PC-9 (cell line): ENCODE measurements at regions not wholly inside any gene's neighbourhood (a gene's known extent, or its start where the extent isn't known, plus 50 kb on each side); places are given as distances from the start of the nearest gene placed in this dataset.

Experiments used
- BruUV-seq: library from RNA; stranded (reverse); fragments of 400-500 nt; replicated peaks from 2 replicates; lab custom pipeline; 2021; lab: Mats Ljungman, UMichigan
- CTCF ChIA-PET: fragments of 300-600 bp; sonication (Branson Sonifier 250); formaldehyde crosslinking; loops from one replicate; lab custom pipeline; 2022; ENCODE audit warnings: antibody characterized with exemption; lab: Charles Lee
- POLR2A ChIA-PET: fragments of 300-600 bp; sonication (Branson Sonifier 250); formaldehyde crosslinking; loops from one replicate; lab custom pipeline; 2022; ENCODE audit warnings: antibody characterized with exemption; ENCODE audit not compliant: unreplicated experiment; lab: Charles Lee
- DNase-seq, 2 experiments: peaks; one replicate each; pipeline versions ENCODE4 v3.0.0 to v3.0.0-alpha.2; 2015 to 2022; ENCODE audit warnings: mixed read lengths in 1 of 2
- H2AFZ ChIP-seq: fragments of 200-600 bp; sonication (generic); 2 replicates; pipeline ENCODE4 v1.8.1; 2017; ENCODE audit warnings: antibody characterized with exemption
- H3F3A ChIP-seq: fragments of 200-600 bp; sonication (generic); 2 replicates; pipeline ENCODE4 v1.8.1; 2017; ENCODE audit warnings: antibody characterized with exemption, mild to moderate bottlenecking, low read depth; ENCODE audit not compliant: insufficient read depth
- H3K27ac ChIP-seq: fragments of 200-600 bp; sonication (generic); 2 replicates; pipeline ENCODE4 v1.6.1; 2016; ENCODE audit warnings: mixed run types
- H3K27me3 ChIP-seq: fragments of 200-600 bp; sonication (generic); 2 replicates; pipeline ENCODE4 v1.6.1; 2016; ENCODE audit warnings: low read depth, mixed run types; ENCODE audit not compliant: insufficient read depth
- H3K36me3 ChIP-seq: fragments of 200-600 bp; sonication (generic); 2 replicates; pipeline ENCODE4 v1.6.1; 2016; ENCODE audit warnings: low read depth, mixed run types
- H3K4me1 ChIP-seq: fragments of 200-600 bp; sonication (generic); replicated peaks from 2 replicates; pipeline ENCODE4 v1.6.1; 2016; ENCODE audit warnings: mixed run types; ENCODE audit not compliant: insufficient read depth
- H3K4me2 ChIP-seq: fragments of 200-600 bp; sonication (generic); 2 replicates; pipeline ENCODE4 v1.6.1; 2017; ENCODE audit warnings: mixed run types
- H3K4me3 ChIP-seq: fragments of 200-600 bp; sonication (generic); 2 replicates; pipeline ENCODE4 v1.6.1; 2016; ENCODE audit warnings: mixed run types
- H3K79me2 ChIP-seq: fragments of 200-600 bp; sonication (generic); 2 replicates; pipeline ENCODE4 v1.6.1; 2017; ENCODE audit warnings: low read depth, mixed run types
- H3K9me2 ChIP-seq: fragments of 200-600 bp; sonication (generic); 2 replicates; pipeline ENCODE4 v1.8.1; 2017; ENCODE audit warnings: mild to moderate bottlenecking; ENCODE audit not compliant: insufficient read depth
- H3K9me3 ChIP-seq: fragments of 200-600 bp; sonication (generic); 2 replicates; pipeline ENCODE4 v1.8.1; 2016; ENCODE audit warnings: low read depth; ENCODE audit not compliant: insufficient read depth
- H4K20me1 ChIP-seq: fragments of 200-600 bp; sonication (generic); 2 replicates; pipeline ENCODE4 v1.8.1; 2017; ENCODE audit not compliant: insufficient read depth
- EZH2 ChIP-seq: fragments of 200-600 bp; sonication (generic); IDR thresholded peaks from 2 replicates; pipeline ENCODE4 v1.8.0; 2017; ENCODE audit warnings: antibody characterized with exemption, low read depth
- intact Hi-C: fragments of 100-400 bp; cut with micrococcal nuclease; formaldehyde crosslinking; loops from one replicate; pipeline ENCODE4 v1.10.0; 2022; ENCODE audit not compliant: unreplicated experiment
- TF ChIP-seq, protein P1 (sequence below): fragments of 200-600 bp; sonication (generic); conservative IDR thresholded peaks from 2 replicates; pipeline ENCODE4 v1.6.1; 2017; ENCODE audit warnings: mixed run types, antibody characterized with exemption, mild to moderate bottlenecking, moderate library complexity

DNA sequence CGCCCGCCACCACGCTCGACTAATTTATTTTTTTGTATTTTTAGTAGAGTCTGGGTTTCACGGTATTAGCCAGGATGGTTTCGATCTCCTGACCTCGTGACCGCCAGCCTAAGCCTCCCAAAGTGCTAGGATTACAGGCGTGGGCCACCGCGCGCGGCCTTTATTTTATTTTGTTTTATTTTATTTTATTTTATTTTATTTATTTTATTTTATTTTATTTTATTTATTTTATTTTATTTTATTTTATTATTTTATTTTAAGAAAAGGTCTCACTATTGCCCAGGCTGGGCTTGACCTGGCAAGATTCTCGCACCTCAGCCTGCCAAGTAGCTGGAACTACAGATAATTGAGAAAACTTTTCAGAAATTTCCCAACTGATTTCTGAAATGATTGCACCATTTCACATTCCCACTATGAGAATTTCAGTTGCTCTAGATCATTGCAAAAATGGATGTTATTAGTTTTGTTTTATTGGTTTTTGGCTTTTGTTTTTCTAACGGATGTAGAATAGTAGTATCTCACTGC, 358.3 kb downstream of the SLC6A15 start:
- TF ChIP-seq EZH2 = no peak
- TF ChIP-seq, protein P1, sequence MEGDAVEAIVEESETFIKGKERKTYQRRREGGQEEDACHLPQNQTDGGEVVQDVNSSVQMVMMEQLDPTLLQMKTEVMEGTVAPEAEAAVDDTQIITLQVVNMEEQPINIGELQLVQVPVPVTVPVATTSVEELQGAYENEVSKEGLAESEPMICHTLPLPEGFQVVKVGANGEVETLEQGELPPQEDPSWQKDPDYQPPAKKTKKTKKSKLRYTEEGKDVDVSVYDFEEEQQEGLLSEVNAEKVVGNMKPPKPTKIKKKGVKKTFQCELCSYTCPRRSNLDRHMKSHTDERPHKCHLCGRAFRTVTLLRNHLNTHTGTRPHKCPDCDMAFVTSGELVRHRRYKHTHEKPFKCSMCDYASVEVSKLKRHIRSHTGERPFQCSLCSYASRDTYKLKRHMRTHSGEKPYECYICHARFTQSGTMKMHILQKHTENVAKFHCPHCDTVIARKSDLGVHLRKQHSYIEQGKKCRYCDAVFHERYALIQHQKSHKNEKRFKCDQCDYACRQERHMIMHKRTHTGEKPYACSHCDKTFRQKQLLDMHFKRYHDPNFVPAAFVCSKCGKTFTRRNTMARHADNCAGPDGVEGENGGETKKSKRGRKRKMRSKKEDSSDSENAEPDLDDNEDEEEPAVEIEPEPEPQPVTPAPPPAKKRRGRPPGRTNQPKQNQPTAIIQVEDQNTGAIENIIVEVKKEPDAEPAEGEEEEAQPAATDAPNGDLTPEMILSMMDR = no peak
- no TSS peak for BruUV-seq
- Histone ChIP-seq H3K9me3 (no peaks in the 10 kb centered on the region), H4K20me1 (no peaks in the 10 kb centered on the region), H3K79me2 (no peaks in the 10 kb centered on the region), H3K27me3 (no peaks in the 10 kb centered on the region), H3K27ac (no peak overlapping the region), H3K4me1 (no peaks in the 10 kb centered on the region), H3K36me3 (no peaks in the 10 kb centered on the region), H3K4me3 (no peak overlapping the region), H3K4me2 (no peak overlapping the region), H3F3A (no peaks in the 10 kb centered on the region), H3K9me2 (no peaks in the 10 kb centered on the region), H2AFZ (no peak overlapping the region)
- no peak for DNase-seq
- intact Hi-C loops = loop anchor here (5.0 kb wide), 1 partner anchor 43 kb away; no protein-coding TSS in a partner anchor
- ChIA-PET POLR2A (no interaction called here), CTCF (no interaction called here)

DNA sequence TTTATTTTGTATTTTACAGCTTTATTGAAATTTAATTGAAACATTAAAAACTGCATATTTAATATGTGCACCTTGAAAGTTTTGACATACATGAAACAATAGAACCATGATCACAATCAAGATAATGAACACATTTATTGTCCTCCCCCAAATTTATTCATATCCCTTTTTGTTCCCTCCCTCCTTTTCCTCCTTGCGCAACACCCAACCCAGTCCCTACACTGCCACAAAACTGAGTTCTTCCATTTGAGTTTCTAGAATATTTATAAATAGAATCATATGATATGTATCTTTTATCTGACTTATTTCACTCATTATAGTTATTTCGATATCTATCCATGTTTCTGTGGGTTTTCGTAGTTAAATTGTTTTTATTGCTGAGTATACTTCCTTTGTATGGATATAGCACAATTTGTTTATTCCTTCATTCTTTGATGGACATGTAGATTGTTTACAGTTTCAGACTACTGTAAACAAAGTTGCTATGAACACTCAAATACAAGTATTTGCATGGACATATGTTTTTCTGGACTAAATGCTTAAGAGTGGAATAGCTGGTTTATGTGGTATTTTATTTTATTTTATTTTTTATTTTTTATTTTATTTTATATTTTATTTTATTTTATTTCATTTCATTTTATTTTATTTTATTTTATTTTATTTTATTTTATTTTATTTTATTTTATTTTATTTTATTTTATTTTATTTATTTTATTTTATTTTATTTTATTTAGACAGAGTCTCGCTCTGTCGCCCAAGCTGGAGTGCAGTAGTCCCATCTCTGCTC, 359.1 kb downstream of the SLC6A15 start:
- BruUV-seq = no TSS peak
- Histone ChIP-seq H3F3A (no peaks in the 10 kb centered on the region), H3K9me2 (no peaks in the 10 kb centered on the region), H4K20me1 (no peaks in the 10 kb centered on the region), H3K79me2 (no peaks in the 10 kb centered on the region), H3K4me2 (no peak overlapping the region), H3K9me3 (no peaks in the 10 kb centered on the region), H2AFZ (no peak overlapping the region), H3K27ac (no peak overlapping the region), H3K27me3 (no peaks in the 10 kb centered on the region), H3K4me1 (no peaks in the 10 kb centered on the region), H3K36me3 (no peaks in the 10 kb centered on the region), H3K4me3 (no peak overlapping the region)
- no peak for DNase-seq
- POLR2A ChIA-PET = no interaction called here
- TF ChIP-seq, protein P1 = no peak
- TF ChIP-seq EZH2 = no peak
- intact Hi-C loops = loop anchor here (5.0 kb wide), 1 partner anchor 44 kb away; no protein-coding TSS in a partner anchor
- CTCF ChIA-PET = no interaction called here

DNA sequence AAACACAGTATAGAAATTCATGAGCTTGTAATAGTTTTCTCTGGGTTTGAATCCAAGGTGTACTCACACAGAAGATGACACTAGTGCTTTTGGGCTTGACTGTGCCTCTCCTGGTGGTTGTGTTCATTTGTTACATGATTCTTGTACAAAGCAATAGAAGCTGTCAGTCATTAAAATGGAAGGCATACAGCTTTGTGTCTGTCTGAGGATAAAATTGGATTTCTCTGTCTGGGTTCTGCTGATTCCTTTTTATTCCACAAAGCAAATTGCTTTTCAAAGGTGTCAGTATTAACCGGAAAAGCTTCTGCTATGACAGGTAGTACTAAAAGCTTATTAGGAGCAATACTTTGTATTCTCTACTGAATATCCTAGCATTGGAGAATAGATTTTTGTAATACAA, 361.2 kb downstream of the SLC6A15 start:
- BruUV-seq = no TSS peak
- TF ChIP-seq EZH2 = no peak
- TF ChIP-seq, protein P1 = no peak
- H3F3A ChIP-seq = no peaks in the 10 kb centered on the region
- H3K4me1 ChIP-seq = no peaks in the 10 kb centered on the region
- no peak overlapping the region for H3K4me2 ChIP-seq
- intact Hi-C loops = loop anchor here (5.0 kb wide), 1 partner anchor 46 kb away; no protein-coding TSS in a partner anchor
- no peak overlapping the region; the same call in 1 of the 2 replicates for H2AFZ ChIP-seq
- no peaks in the 10 kb centered on the region for H3K9me2 ChIP-seq
- H3K4me3 ChIP-seq = no peak overlapping the region
- ChIA-PET CTCF (no interaction called here), POLR2A (no interaction called here)
- no peaks in the 10 kb centered on the region for H3K9me3 ChIP-seq
- no peaks in the 10 kb centered on the region for H3K79me2 ChIP-seq
- H4K20me1 ChIP-seq = no peaks in the 10 kb centered on the region
- no peaks in the 10 kb centered on the region for H3K36me3 ChIP-seq
- no peak overlapping the region for H3K27ac ChIP-seq
- no peaks in the 10 kb centered on the region for H3K27me3 ChIP-seq
- no peak for DNase-seq
